Lower leg skin (tissue), 3 donors: ENCODE measurements at regions not wholly inside any gene's neighbourhood (a gene's known extent, or its start where the extent isn't known, plus 50 kb on each side); places are given as distances from the start of the nearest gene placed in this dataset.

Source experiments
- CTCF ChIP-seq, 3 donors: fragments of 450-650 bp; IDR thresholded peaks; one replicate each; pipeline ENCODE4 v1.5.1; 2016; ENCODE audit warnings: antibody characterized with exemption in 3 of 3, mild to moderate bottlenecking in 3 of 3, moderate library complexity in 2 of 3
- POLR2A ChIP-seq, 2 donors: fragments of 450-650 bp; IDR thresholded peaks; one replicate each; pipeline ENCODE4 v1.6.1; 2016 to 2017; ENCODE audit warnings: antibody characterized with exemption in 2 of 2, mild to moderate bottlenecking in 1 of 2, moderate library complexity in 1 of 2

GRCh38 chr6:130681028-130681427 is 146.2 kb upstream of the SMLR1 start:
- no peak for TF ChIP-seq CTCF (IDR thresholded peaks at IDR 0.05)
- TF ChIP-seq POLR2A (IDR thresholded peaks at IDR 0.05), result no peak
